Lower leg skin (tissue), 3 donors: ENCODE measurements at regions not wholly inside any gene's neighbourhood (a gene's known extent, or its start where the extent isn't known, plus 50 kb on each side); places are given as distances from the start of the nearest gene placed in this dataset.

Source experiments
- CTCF ChIP-seq, 3 donors: fragments of 450-650 bp; IDR thresholded peaks; one replicate each; pipeline ENCODE4 v1.5.1; 2016; ENCODE audit warnings: antibody characterized with exemption in 3 of 3, mild to moderate bottlenecking in 3 of 3, moderate library complexity in 2 of 3
- POLR2A ChIP-seq, 2 donors: fragments of 450-650 bp; IDR thresholded peaks; one replicate each; pipeline ENCODE4 v1.6.1; 2016 to 2017; ENCODE audit warnings: antibody characterized with exemption in 2 of 2, mild to moderate bottlenecking in 1 of 2, moderate library complexity in 1 of 2

GRCh38 chr6:44582930-44583329 is 195.4 kb downstream of the CDC5L start:
- no peak for TF ChIP-seq CTCF (IDR thresholded peaks at IDR 0.05)
- no peak for TF ChIP-seq POLR2A (IDR thresholded peaks at IDR 0.05)
